DMS79 treated with DMSO at 0.1 percent for 48 hours (cell line): ENCODE measurements at regions not wholly inside any gene's neighbourhood (a gene's known extent, or its start where the extent isn't known, plus 50 kb on each side); places are given as distances from the start of the nearest gene placed in this dataset.
"Not testable (repeated sequence)": the region's sequence is repeated elsewhere in the genome, so short reads cannot be mapped to it uniquely, and the experiment has no call there.

Source experiments
- DNase-seq: peaks from one replicate; lab custom pipeline; 2025; lab: John Stamatoyannopoulos, UW

DNA sequence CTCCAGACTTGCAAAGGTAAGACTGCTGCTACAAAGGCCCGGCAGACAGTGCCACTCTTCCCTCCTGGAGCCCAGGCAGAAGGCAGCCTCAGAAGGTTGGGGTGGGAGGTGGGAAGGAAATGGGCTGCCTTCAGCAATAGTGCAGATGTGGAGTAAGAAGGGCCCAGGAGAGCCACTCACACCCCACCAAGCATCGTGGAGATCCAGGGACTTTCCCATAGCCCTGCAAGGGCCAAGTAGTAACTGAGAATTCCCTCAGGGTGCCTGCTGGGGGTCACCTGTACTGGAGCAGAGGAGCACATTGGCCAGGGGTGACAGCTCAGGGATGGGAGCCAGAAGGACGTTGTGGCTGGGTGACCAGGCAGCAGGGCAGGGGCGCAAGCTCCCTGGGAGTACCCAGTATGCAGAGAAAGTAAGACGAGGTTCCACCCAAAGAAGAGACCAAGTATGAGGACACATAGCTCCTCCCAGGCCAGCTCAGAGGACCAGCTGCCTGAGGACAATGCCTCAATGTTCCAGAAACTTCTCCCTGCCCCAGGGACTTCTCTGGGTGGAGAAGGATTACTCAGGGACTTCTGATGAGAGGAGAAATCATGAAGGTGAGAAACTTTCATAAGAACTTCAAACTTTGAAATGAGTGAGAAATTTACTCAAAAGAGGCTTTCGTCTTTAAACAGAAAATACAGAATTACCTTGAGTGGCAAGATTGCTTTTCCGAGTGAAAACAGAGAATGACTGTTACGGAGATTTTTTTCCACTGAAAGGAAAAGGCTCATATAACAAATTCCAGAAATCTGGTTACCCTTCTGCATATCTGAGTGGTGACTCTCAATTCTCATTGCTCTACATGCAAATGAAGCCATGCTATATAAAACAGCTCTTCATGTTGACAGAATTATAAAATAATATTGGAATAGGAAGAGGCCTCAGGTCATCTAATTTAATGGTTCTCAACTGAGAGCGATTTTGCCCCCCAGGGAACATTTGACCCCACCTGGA is 87.9 kb upstream of the TRIO start:
- DNase-seq: no peak

DNA sequence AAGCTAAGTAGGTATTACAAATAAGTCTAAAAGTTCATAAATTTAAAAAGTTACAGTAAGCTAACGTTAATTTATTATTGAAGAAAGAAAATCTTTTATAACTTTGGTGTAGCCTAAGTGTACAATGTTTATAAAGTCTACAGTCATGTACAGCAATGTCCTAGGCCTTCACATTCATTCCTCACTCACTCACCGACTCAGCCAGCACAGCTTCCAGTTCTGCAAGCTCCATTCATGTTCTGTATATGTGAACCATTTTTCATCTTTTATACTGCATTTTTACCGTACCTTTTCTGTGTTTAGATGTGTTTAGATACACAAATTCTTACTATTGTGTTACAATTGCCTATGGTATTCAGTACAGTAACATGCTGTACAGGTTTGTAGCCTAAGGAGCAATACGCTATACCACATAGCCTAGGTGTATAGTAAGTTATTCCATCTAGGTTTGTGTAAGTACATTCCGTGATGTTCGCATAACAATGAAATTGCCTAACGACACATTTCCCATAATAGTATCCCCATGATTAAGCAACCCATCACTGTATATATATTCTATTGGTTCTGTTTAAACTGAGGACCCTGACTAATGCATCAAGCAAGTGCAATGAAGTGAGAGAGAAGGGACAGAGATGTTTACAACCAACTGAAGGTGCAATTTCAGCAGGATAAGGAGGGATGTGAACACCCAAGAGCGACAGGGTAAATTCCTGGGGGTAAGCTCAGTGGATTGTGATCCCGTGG is 88.9 kb upstream of the TRIO start:
- no peak for DNase-seq

DNA sequence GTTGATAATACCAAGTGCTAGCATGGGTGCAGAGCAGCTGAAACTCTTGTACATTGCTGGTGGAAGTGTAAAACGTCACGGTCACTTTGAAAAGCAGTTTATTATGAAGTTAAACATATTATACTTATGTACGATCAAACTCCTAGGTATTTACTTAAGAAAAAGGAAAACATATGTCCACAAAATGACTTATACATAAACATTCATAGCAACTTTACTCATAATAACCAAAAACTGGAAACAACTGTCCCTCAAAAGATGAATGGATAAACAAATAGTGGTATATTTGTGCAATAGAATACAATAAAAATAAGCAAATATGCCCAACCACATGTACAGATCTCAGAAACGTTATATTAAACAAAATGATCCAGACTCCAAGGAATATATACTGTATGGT is 92.3 kb upstream of the TRIO start:
- DNase-seq: no peak

DNA sequence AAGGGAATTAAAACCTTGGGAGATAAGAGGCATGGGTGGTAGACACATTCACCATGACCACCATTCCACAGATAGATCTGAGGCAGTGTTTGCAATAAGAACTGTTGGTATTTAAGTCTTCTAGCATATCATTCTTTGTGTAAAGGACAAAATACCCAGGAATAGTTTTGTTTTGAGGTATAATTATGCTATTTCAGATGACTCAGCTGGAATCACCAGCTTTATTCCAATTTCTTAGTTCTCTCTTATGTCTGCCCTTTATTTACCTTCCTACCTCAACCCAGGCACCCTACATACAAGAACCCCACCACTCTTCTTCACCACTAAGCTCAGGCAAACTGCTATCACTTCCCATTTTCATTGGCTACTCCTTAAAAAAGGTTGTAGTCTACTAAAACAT is 94.7 kb upstream of the TRIO start:
- no peak for DNase-seq

- no peak for DNase-seq
Measured at GRCh38 chr5:14041528-14042192, 97.2 kb upstream of the DNAH5 start.

- no peak for DNase-seq
Measured at GRCh38 chr5:14040542-14040941, 96.1 kb upstream of the DNAH5 start.

GRCh38 chr5:14039576-14039975 is 95.1 kb upstream of the DNAH5 start:
- no peak for DNase-seq

- no peak for DNase-seq
Measured at GRCh38 chr5:14039063-14039462, 94.6 kb upstream of the DNAH5 start.

DNA sequence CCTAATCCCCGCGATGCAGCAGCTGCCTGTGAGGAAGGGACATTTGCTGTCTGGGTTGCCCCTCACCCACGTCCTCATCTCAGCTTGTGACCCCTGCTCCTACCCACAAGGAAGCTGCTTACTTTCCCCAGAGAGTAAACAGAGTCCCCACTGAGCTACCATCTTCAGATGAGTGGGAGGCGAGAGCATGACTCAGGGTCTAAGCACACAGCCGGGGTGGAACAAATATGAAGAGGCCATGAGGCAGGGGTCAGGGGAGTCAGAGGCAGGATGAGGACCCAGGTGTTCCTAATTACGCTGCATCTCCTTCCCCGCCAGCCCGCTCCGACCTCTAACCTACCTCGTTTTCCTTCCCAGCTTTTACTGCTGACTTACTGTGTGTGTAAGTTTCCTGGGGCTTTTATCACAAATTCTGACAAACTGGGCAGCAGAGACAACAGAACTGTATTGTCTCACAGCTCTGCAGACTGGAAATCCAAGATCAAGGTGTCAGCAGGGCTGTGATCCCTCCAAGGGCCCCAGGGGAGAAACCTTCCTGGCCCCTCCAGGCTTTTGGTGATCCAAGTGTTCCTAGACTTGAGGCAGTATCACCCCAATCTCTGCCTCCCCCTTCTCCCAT is 94.0 kb upstream of the DNAH5 start:
- no peak for DNase-seq

DNA sequence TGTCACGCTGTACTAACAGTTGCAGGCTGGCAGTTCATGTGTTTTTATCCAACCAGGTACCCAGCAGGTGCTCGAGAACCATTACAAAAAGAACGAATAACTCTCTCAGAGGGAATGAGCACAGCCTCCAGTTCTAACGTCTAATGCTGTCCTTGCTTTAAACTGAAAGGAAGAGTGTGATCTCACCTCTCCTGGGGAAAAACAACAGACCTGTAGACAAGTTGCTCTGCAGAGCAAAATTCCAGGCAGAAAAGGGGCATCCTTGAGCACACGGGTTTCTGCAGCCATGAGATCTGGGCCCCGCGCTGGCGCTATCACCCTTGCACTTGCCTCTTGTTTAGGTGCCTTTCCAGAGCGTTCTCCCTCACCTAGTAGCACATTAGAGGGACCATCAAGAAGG is 92.5 kb upstream of the DNAH5 start:
- DNase-seq: no peak

- DNase-seq: no peak
Measured at GRCh38 chr5:14036514-14036913, 92.0 kb upstream of the DNAH5 start.

GRCh38 chr5:14035859-14036503 is 91.5 kb upstream of the DNAH5 start:
- peak; percentile 39 for DNase-seq

GRCh38 chr5:14034963-14035362 is 90.5 kb upstream of the DNAH5 start:
- no peak for DNase-seq

DNA sequence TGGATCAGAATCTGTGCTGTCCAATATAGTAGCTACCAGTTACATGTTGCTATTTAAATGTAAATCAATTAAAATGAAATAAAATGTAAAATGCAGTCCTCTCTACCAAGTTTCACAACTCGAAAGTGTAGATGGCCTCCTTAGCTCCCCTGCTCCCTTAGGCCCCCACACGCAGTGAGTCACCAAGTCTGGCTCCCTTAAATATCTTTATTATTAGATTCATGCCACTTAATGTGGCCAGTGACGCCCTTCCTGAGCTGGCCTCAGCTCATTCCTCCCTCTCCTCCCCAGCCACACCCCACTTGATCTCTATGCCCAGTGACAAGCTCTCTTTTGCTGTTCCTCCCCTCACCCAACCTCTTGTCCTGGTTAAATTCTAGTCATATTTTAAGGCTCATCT is 88.4 kb upstream of the DNAH5 start:
- DNase-seq: no peak

DNA sequence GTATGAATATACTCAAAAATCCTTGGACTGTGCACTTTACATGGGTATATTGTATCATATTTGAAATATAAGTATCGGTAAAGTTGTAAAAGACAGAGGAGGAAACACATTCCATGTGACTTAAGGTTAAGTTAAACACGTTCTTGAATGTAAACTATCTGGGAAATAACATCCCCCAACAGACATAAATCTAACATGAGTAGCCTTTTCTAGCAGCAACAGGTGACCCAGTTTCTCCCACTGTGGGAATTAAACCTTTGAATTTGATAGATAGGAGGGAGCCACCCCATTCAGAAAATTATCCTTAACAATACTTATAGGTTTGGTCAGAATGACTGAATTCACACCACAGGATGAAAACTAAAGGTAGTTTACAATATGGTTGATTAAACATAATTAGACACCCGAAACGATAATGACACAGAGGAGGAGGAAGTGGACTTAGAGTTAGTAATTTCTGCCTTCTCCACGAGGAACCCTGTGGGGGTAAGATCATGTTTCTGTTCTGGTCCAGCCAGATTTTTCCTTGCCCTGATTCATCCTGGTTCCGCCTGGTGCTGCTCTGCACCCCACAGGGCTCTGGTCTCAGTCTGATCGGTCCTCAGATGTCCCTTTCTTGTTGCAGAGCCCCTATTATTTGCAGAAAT is 84.6 kb upstream of the DNAH5 start:
- DNase-seq: no peak

- DNase-seq: no peak
Measured at GRCh38 chr5:14028188-14028587, 83.7 kb upstream of the DNAH5 start.

GRCh38 chr5:14025569-14026286 is 81.2 kb upstream of the DNAH5 start:
- DNase-seq: no peak

GRCh38 chr5:14022971-14023370 is 78.5 kb upstream of the DNAH5 start:
- DNase-seq: no peak

- not testable (repeated sequence) for DNase-seq
Measured at GRCh38 chr5:14020944-14021343, 76.5 kb upstream of the DNAH5 start.

- DNase-seq: no peak
Measured at GRCh38 chr5:14019768-14020290, 75.3 kb upstream of the DNAH5 start.
